Coronary artery (tissue), 2 donors: ENCODE measurements at regions not wholly inside any gene's neighbourhood (a gene's known extent, or its start where the extent isn't known, plus 50 kb on each side); places are given as distances from the start of the nearest gene placed in this dataset.
"Not testable (repeated sequence)": the region's sequence is repeated elsewhere in the genome, so short reads cannot be mapped to it uniquely, and the experiment has no call there.

Source experiments
- DNase-seq: peaks from one replicate; pipeline ENCODE4 v3.0.0-alpha.2; 2017; ENCODE audit warnings: low spot score
- H3K27ac ChIP-seq, 2 donors: fragments of 200-600 bp; sonication (generic); one replicate each; pipeline ENCODE4 v1.5.1; 2016 to 2019
- H3K4me3 ChIP-seq: fragments of 200-600 bp; sonication (generic); 2 replicates; pipeline ENCODE4 v1.5.1; 2016; ENCODE audit warnings: mild to moderate bottlenecking, moderate library complexity
- TF ChIP-seq, protein P1 (sequence below): fragments of 200-600 bp; sonication (generic); IDR thresholded peaks from one replicate; pipeline ENCODE4 v1.5.1; 2019; ENCODE audit warnings: antibody characterized with exemption

DNA sequence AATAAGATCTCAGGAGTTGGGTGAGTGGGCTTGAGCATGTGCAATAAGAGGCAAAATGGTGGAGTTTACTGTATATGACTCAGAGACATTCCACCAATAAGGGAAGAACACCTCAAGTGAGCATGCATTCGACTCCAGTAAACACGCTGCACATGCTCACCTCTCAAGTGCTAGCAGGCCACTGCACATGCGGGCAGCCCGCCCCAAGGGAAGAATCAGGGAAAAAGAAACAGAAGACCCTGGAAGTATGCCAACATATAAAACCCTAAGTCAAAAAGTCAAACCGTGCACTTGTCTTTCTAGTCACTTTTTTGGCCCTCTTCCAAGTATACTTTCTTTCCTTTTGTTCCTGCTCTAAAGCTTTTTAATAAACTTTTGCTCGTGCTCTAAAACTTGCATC, 245.3 kb upstream of the RASA1 start:
- DNase-seq, result no peak
- Histone ChIP-seq H3K27ac (no peak overlapping the region), H3K4me3 (no peak overlapping the region)
- TF ChIP-seq, protein P1, sequence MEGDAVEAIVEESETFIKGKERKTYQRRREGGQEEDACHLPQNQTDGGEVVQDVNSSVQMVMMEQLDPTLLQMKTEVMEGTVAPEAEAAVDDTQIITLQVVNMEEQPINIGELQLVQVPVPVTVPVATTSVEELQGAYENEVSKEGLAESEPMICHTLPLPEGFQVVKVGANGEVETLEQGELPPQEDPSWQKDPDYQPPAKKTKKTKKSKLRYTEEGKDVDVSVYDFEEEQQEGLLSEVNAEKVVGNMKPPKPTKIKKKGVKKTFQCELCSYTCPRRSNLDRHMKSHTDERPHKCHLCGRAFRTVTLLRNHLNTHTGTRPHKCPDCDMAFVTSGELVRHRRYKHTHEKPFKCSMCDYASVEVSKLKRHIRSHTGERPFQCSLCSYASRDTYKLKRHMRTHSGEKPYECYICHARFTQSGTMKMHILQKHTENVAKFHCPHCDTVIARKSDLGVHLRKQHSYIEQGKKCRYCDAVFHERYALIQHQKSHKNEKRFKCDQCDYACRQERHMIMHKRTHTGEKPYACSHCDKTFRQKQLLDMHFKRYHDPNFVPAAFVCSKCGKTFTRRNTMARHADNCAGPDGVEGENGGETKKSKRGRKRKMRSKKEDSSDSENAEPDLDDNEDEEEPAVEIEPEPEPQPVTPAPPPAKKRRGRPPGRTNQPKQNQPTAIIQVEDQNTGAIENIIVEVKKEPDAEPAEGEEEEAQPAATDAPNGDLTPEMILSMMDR, result no peak

DNA sequence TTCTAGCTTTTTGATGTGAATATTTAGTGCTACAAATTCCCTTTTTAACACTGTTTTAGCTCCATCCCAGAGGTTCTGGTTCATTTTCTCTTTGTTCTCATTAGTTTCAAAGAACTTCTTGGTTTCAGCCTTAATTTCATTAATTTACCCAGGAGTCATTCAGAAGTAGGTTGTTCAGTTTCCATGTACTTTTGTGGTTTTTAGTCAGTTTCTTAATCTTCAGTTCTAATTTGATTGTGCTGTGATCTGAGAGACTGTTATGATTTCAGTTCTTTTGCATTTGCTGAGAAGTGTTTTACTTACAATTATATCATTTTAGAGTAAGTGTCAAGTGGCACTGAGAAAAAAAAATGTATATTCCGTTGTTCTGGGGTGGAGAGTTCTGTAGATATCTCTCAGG, 240.1 kb upstream of the RASA1 start:
- H3K4me3 ChIP-seq, result no peak overlapping the region
- TF ChIP-seq, protein P1, result no peak
- H3K27ac ChIP-seq, result no peak overlapping the region
- DNase-seq, result no peak

DNA sequence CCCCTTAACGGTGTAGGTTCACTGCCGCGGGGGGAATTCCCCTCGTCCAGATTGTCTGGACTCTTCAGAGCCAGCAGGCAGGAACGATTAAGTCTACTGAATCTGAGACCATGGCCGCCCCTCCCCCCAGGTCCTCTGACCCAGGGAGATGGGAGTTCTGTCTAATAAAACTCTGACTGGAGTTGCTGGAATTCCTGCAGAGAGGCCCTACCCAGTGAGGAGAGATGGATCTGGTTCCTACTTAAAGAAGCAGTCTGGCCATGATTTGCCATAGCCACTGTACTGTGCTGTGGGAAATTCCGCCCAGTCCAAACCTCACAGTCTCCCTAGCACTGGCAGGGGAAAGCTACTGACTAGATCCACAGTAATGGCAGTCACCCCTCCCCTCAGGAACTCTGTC, 237.7 kb upstream of the RASA1 start:
- TF ChIP-seq, protein P1, result no peak
- DNase-seq, result no peak
- Histone ChIP-seq H3K4me3 (no peak overlapping the region), H3K27ac (no peak overlapping the region)

DNA sequence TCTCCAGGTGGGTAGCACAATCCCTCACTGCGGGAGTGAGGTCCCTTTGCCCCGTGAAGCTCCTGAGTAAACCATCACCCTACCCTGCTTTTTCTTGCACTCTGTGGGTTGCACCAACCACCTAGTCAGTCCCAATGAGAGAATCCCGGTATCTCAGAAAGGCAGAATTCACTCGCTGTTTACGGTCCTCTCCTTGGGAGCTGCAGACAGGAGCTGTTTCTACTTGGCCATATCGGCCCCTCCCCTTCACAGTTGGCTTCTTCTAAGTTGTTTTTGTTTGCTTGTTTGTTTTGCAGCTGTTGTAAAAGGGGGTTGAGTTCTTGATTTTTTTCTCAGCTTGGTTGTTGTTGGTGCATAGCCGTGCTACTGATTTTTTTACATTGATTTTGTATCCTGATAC, 237.0 kb upstream of the RASA1 start:
- TF ChIP-seq, protein P1, result no peak
- H3K27ac ChIP-seq, result no peak overlapping the region
- no peak overlapping the region for H3K4me3 ChIP-seq
- DNase-seq, result no peak

DNA sequence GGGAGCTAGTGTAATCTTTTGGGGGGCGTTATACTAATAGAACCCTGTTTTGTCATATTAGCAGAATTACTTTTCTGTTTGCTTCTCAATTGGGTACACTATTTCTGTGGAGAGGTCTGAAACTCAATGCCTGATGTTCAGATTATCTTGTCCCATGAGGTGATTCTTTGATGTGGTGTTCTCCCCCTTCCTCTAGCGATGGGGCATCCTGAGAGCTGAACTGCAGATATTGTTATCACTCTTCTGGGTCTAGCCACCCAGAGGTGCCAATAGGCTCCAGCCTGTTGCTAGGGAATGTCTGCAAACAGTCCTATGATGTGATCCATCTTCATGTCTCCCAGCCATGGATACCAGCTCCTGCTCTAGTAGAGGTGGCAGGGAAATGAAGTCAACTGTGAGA, 233.1 kb upstream of the RASA1 start:
- no peak for DNase-seq
- Histone ChIP-seq H3K4me3 (no peak overlapping the region), H3K27ac (no peak overlapping the region)
- TF ChIP-seq, protein P1, result no peak

DNA sequence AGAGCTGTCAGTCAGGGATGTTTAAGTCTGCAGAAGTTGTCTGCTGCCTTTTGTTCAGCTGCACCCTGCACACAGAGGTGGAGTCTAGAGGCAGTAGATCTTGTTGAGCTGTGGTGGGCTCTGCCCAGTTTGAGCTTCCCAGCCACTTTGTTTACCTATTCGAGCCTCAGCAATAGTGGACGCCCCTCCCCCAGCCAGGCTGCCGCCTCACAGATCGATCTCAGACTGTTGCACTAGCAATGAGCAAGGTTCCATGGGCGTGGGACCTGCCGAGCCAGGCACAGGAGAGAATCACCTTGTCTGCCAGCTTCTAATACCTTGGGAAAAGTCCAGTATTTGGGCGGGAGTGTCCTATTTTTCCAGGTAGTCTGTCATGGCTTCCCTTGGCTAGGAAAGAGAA, 225.1 kb upstream of the RASA1 start:
- DNase-seq, result no peak
- Histone ChIP-seq H3K4me3 (no peak overlapping the region), H3K27ac (no peak overlapping the region)
- TF ChIP-seq, protein P1, result no peak

DNA sequence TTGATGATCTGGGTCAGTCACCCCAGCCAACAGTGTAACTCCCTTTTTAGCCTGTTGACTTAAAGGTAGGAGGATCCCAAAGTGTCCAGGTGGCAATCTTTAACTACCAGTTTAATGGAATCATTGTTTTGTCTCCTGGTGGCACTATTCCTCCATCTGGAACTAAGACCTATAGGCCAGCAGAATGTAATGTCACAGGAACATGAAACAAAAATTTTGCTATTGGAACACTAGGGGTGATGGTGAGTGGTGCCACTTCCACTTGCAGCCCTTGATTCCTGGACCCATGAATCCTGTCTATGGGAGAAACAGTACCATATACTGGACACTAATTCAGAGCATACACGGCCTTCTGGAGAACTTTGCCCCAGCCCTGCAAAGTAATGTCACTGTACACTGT, 219.5 kb upstream of the RASA1 start:
- no peak for DNase-seq
- no peak overlapping the region for H3K4me3 ChIP-seq
- no peak overlapping the region for H3K27ac ChIP-seq
- TF ChIP-seq, protein P1, result no peak

DNA sequence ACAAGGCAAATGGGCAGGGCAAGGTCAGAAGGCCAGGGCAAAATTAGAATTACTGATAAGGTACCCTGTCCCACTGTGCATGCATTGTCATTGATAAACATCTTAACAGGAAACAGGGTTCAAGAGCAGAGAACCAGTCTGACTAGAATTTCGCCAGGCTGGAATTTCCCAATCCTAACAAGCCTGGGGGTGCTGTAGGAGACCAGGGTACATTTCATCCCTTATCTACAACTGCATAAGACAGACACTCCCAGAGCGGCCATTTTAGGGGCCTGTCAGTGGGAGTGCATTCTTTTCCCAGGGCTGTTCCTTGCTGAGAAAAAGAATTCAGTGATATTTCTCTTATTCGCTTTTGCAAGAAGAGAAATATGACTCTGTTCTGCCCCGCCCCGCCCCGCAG, 218.7 kb upstream of the RASA1 start:
- not testable (repeated sequence) for DNase-seq, H3K27ac ChIP-seq, H3K4me3 ChIP-seq
